NB4 (cell line): ENCODE measurements at regions not wholly inside any gene's neighbourhood (a gene's known extent, or its start where the extent isn't known, plus 50 kb on each side); places are given as distances from the start of the nearest gene placed in this dataset.

Experiments used
- CTCF ChIP-seq: IDR thresholded peaks from one replicate; pipeline ENCODE4 v1.5.1; 2012; ENCODE audit warnings: low read depth, low read length
- POLR2A ChIP-seq: IDR thresholded peaks from 2 replicates; pipeline ENCODE4 v1.6.1; 2011; ENCODE audit warnings: mild to moderate bottlenecking; ENCODE audit not compliant: insufficient read length; ENCODE audit errors: extremely low read depth

- TF ChIP-seq POLR2A = no peak
- no peak for TF ChIP-seq CTCF
Observed at GRCh38 chr5:40045429-40045828, 620.6 kb upstream of the DAB2 start.
